ENCODE measurements at regions not wholly inside any gene's neighbourhood (a gene's known extent, or its start where the extent isn't known, plus 50 kb on each side); places are given as distances from the start of the nearest gene placed in this dataset.
"Not testable (repeated sequence)": the region's sequence is repeated elsewhere in the genome, so short reads cannot be mapped to it uniquely, and the experiment has no call there.

- DNase-seq (ENCODE audit: extremely low read depth in 1 of 2, low read depth in 1 of 2), result no peak
These were observed 504.3 kb upstream of the CNTN3 start for GRCh38 chr3:75118779-75119178.

DNA sequence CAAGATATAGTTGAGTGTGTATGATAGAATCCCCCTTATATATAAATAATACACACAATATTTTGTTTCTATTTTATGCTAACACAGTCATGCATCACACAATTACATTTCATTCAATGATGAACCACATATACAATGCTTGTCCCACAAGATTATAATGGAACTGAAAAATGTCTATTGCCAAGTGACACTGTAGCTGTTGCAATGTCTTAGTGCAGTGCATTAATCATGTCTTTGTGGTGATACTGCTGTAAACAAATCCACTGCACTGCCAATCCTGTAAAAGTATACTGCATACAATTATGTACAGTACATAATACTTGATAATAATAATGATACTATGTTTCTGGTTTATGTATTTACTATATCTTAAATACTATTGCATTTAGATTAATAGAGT lies 512.1 kb upstream of the CNTN3 start:
- DNase-seq (ENCODE audit: extremely low read depth in 1 of 2, low read depth in 1 of 2), result no peak

- no peak for DNase-seq (ENCODE audit: extremely low read depth in 1 of 2, low read depth in 1 of 2)
These were observed 514.6 kb upstream of the CNTN3 start for GRCh38 chr3:75129101-75129500.

DNA sequence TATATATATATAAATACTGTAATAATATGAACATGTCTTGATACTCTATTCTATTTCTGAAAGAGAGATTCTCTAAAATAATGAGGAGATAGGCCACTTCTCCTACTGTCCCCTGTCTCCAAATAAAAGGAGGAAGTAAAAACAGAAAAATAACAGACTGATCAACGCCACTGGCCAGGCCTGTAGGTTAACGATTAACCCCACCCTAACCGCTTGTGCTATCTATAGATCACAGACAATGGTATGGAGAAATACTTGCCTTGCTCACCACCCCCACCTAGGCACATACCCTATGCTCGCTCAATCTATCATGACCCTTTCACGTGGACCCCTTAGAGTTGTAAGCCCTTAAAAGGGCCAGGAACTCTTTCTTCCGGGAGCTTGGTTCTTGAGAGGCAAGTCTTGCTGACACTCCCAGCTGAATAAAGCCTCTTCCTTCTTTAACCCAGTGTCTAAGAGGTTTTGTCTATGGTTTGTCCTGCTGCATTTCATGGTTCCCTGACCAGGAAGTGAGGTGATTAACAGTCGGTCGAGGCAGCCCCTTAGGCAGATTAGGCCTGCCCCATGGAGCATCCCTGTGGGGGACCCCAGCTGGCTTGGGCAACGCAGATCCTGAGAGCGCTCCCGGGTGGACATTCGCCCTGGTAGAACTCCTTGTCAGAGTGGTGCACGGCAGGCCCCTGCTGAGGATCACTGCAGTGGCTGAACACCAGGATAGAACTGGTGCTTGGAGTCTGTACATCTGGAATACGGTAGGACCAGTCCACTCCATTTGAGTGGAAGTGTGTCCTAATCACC lies 521.8 kb upstream of the CNTN3 start:
- DNase-seq (ENCODE audit: extremely low read depth in 1 of 2, low read depth in 1 of 2), result no peak

DNA sequence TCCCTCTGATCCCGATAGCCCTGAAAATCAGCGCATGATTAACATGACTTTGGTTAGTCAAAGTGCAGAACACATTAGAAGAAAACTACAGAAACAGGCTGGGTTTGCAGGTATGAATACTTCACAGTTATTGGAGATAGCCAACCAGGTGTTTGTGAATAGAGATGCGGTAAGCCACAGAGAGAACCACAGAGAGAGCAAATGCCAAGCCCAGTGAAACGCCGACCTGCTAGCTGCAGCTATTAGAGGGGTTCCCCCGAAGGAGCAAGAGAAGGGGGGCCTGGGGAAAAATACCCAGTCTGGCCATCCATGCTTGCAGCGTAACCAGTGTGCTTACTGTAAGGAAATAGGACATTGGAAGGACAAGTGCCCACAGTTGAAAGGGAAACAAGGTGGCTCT lies 523.9 kb upstream of the CNTN3 start:
- DNase-seq (ENCODE audit: extremely low read depth in 1 of 2, low read depth in 1 of 2), result no peak

DNA sequence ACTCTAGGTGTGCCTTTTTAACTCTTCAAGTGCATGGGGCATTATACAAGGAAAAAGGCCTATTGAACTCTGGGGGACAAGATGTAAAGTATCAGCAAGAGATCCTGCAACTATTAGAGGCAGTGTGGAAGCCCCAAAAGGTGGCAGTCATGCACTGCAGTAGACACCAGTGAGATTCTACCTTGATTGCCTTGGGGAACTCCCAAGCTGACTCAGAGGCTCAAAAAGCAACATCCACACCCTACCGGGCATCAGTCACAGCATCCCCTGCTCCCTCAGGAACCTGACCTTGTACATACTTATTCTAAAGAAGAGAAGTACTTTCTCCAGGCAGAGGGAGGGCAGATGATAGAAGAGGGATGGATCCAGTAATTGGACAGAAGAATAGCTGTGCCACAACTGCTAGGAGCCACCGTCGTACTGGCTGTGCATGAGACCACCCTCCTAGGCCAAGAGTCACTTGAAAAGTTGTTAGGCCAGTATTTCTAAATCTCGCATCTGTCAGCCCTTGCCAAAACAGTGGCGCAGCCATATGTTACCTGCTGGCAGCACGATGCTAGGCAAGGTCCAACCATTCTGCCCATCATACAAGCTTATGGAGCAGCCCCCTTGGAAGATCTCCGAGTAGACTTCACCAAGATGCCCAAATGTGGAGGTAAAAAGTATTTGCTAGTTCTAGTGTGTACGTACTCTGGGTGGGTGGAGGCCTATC lies 523.1 kb upstream of the FRG2C start:
- no peak for DNase-seq (ENCODE audit: extremely low read depth in 1 of 2, low read depth in 1 of 2)

DNA sequence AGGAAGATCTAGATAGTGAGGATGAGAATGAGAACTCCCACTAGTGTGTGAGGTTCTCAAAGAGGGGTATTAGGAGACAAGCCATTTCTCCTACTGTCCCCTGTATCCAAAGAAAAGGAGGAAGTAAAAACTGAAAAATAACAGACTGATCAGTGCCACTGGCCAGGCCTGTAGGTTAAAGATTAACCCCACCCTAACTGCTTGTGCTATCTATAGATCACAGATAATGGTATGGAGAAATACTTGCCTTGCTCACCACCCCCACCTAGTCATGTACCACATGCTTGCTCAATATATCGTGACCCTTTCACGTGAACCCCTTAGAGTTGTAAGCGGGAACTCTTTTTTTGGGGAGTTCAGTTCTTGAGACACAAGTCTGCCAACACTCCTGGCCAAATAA lies 519.7 kb upstream of the FRG2C start:
- DNase-seq (ENCODE audit: extremely low read depth in 1 of 2, low read depth in 1 of 2), result no peak

- DNase-seq (ENCODE audit: extremely low read depth in 1 of 2, low read depth in 1 of 2), result no peak
These were observed 492.4 kb upstream of the FRG2C start for GRCh38 chr3:75171630-75172230.

DNA sequence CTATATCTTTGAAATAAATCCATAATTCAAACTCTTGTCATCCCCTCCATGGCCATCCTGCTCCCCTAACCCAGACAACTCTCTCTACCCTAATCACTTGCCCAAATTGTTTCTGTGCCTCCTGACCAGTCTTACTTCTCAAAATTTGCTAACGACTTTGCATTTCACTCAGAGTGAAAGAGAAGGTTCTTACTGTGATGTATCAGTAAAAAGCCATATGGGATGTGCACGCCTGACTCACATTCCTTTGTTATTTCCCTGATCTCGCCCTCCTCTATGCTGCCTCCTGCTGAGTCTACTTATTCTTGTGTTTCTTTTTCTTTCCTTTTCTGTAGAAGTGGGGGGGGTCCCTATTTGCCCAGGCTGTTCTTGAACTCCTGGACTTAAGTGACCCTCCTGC lies 487.2 kb upstream of the FRG2C start:
- no peak for DNase-seq (ENCODE audit: extremely low read depth in 1 of 2, low read depth in 1 of 2)

GRCh38 chr3:75180235-75180944 lies 483.7 kb upstream of the FRG2C start:
- DNase-seq (ENCODE audit: extremely low read depth in 1 of 2, low read depth in 1 of 2), result no peak

DNA sequence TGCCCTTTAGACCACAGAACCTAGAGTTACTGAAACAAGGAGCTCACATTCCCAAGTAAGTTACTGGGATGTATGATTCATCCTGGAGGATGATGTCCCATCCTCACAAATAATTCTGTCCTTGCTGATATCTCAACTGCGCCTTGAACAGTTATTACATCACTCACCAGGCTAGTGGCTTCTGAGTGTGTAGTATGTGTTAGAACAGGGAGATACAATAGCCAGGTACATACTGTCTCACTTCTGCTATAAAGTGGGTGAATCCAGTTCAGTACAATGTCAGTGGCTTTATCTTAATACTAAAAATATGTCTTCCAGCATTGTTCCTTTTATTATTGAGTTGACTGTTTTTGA lies 483.2 kb upstream of the FRG2C start:
- DNase-seq (ENCODE audit: extremely low read depth in 1 of 2, low read depth in 1 of 2), result no peak

- no peak for DNase-seq (ENCODE audit: extremely low read depth in 1 of 2, low read depth in 1 of 2)
These were observed 475.2 kb upstream of the FRG2C start for GRCh38 chr3:75188962-75189361.

DNA sequence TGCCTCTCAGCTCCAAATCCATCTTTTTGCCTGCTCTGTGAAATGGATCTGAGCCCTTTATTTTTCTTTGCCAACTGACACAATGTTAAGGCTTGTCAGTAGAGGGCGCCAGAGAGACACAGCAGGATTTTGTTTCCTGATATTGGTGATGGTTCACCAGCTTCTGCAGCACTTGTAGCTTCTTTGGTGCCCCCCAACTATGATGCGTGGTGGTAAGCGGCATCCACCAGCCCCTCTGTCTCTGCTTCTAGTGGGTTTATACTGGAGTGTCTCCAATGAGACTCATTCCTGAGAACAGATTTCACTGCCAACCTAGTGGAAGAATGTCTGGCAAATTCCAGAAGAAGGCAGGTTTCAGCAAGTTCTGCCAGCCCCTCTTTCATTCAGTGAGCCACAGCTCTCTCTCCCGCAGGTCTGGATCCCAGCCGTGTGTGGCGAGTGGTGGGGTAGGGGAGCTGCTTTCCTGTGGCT lies 471.9 kb upstream of the FRG2C start:
- DNase-seq (ENCODE audit: extremely low read depth in 1 of 2, low read depth in 1 of 2), result peak in 1 of 2 donors; percentile 4

DNA sequence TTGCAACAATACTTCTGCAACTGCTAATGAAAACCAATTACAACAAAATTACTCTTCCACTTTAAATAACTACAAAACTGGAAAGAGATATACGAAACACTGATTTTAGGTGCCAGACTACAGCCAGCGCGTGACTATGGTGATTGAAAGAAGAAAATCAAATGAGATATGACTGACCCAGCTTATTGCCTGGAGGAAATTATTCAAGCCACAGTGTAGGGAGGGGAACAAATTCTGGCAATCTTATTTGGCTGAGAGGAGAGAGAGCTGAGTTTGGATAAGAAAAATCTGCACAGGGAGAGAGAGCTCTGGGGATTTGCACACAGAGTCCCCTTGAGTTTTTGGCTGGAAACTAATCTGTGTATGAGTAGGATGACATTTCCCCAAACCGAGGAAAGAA lies 470.3 kb upstream of the FRG2C start:
- DNase-seq (ENCODE audit: extremely low read depth in 1 of 2, low read depth in 1 of 2), result no peak

- DNase-seq (ENCODE audit: extremely low read depth in 1 of 2, low read depth in 1 of 2), result not testable (repeated sequence)
These were observed 449.8 kb upstream of the FRG2C start for GRCh38 chr3:75214332-75214731.

DNA sequence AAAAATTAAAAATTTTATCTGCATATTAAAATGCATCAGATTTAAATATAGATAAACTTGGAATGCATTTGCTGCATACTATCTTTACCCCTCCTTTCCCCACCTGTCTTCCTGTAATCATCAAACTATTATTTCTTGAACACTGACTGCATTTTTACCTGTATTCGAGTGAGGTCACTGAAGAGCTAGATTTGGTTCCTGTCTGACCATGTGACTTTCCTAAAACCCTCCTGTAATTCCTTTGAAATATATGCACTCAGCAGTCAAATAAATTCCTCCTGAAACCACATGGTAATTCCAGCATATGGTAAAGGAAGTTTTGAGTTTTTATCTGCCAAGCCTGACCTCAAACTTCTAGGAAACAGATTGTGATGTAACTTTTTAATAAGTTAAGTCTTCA lies 445.6 kb upstream of the FRG2C start:
- DNase-seq (ENCODE audit: extremely low read depth in 1 of 2, low read depth in 1 of 2), result no peak

GRCh38 chr3:75220932-75221331 lies 443.2 kb upstream of the FRG2C start:
- no peak for DNase-seq (ENCODE audit: extremely low read depth in 1 of 2, low read depth in 1 of 2)

DNA sequence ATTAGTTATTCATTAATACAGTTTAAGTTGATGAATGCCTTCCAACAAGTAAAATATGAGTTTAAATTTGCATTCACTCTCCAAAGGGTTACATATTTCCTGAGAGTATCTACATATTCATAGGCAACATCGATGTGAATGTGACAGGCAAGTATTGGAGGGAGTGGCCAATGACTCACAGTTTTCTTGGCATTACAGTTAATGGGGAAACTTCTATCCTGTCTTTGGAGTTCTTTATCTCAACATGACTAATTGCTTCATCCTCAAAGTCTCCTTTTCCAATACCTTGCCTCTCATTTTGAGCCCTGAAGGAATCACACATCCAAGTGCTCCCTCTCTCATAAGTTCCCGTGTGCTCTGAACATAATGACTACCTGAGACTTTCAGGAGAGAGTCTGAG lies 439.7 kb upstream of the FRG2C start:
- DNase-seq (ENCODE audit: extremely low read depth in 1 of 2, low read depth in 1 of 2), result no peak

DNA sequence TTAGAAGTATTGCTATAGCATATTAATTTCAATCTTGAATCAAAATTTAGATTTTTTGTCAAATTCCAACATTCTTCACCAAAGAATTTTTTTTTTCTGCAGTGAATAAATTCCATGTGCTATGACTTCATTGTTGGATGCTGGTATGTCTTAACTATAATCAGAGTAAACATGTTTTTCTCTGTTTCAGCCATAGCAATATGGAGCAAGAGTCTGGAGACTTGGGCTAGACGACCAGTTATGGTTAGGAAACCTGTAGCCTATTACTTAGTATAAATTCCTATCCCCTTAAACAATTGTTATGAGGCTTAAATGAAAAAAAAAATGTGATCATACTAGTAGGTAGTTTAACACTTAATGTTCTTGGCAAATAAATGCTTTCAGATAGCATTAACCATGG lies 431.9 kb upstream of the FRG2C start:
- DNase-seq (ENCODE audit: extremely low read depth in 1 of 2, low read depth in 1 of 2), result no peak

GRCh38 chr3:75235631-75236030 lies 428.5 kb upstream of the FRG2C start:
- no peak for DNase-seq (ENCODE audit: extremely low read depth in 1 of 2, low read depth in 1 of 2)

- DNase-seq (ENCODE audit: extremely low read depth in 1 of 2, low read depth in 1 of 2), result no peak
These were observed 427.1 kb upstream of the FRG2C start for GRCh38 chr3:75237053-75237452.

Data from stimulated activated CD8-positive, alpha-beta memory T cell treated with anti-CD3 and anti-CD28 coated beads, Interleukin-7, amount 100 ng/mL, for 48 hours (primary cell).